Fibroblast of peridontal ligament (primary cell): ENCODE measurements at regions not wholly inside any gene's neighbourhood (a gene's known extent, or its start where the extent isn't known, plus 50 kb on each side); places are given as distances from the start of the nearest gene placed in this dataset.
"Not testable (repeated sequence)": the region's sequence is repeated elsewhere in the genome, so short reads cannot be mapped to it uniquely, and the experiment has no call there.

ENCODE experiments used
- DNase-seq: peaks from one replicate; pipeline ENCODE4 v3.0.0-alpha.2; 2010; ENCODE audit errors: extremely low read depth

GRCh38 chr18:52175406-52175805, 164.6 kb upstream of the DCC start:
- no peak for DNase-seq

GRCh38 chr18:52183107-52183506, 156.9 kb upstream of the DCC start:
- no peak for DNase-seq

- DNase-seq, result no peak
Observed at GRCh38 chr18:52190195-52190594, 149.8 kb upstream of the DCC start.

- no peak for DNase-seq
Observed at GRCh38 chr18:52190631-52191030, 149.4 kb upstream of the DCC start.

GRCh38 chr18:52200406-52200805, 139.6 kb upstream of the DCC start:
- DNase-seq, result no peak

GRCh38 chr18:52200921-52201663, 138.9 kb upstream of the DCC start:
- DNase-seq, result no peak

GRCh38 chr18:52208646-52209045, 131.4 kb upstream of the DCC start:
- no peak for DNase-seq

- DNase-seq, result no peak
Observed at GRCh38 chr18:52216109-52216508, 123.9 kb upstream of the DCC start.

- no peak for DNase-seq
Observed at GRCh38 chr18:52216666-52217065, 123.3 kb upstream of the DCC start.

- DNase-seq, result peak; percentile 2
Observed at GRCh38 chr18:52219102-52219501, 120.9 kb upstream of the DCC start.

GRCh38 chr18:52220062-52220591, 119.9 kb upstream of the DCC start:
- no peak for DNase-seq

- no peak for DNase-seq
Observed at GRCh38 chr18:52222211-52222610, 117.8 kb upstream of the DCC start.

- DNase-seq, result no peak
Observed at GRCh38 chr18:52227536-52227935, 112.5 kb upstream of the DCC start.

GRCh38 chr18:52228166-52228565, 111.8 kb upstream of the DCC start:
- no peak for DNase-seq

GRCh38 chr18:52236131-52236530, 103.9 kb upstream of the DCC start:
- peak; percentile 3 for DNase-seq

GRCh38 chr18:52237551-52237950, 102.4 kb upstream of the DCC start:
- peak; percentile 3 for DNase-seq

GRCh38 chr18:52242711-52243110, 97.3 kb upstream of the DCC start:
- no peak for DNase-seq

GRCh38 chr18:52244658-52245057, 95.3 kb upstream of the DCC start:
- no peak for DNase-seq

GRCh38 chr18:52254367-52254766, 85.6 kb upstream of the DCC start:
- DNase-seq, result no peak

- not testable (repeated sequence) for DNase-seq
Observed at GRCh38 chr18:52257417-52257816, 82.6 kb upstream of the DCC start.

- DNase-seq, result no peak
Observed at GRCh38 chr18:52275817-52276216, 64.2 kb upstream of the DCC start.

GRCh38 chr18:52277785-52278184, 62.2 kb upstream of the DCC start:
- DNase-seq, result no peak

- no peak for DNase-seq
Observed at GRCh38 chr18:52278191-52278590, 61.8 kb upstream of the DCC start.

GRCh38 chr18:52280702-52281101, 59.3 kb upstream of the DCC start:
- DNase-seq, result no peak
